ENCODE measurements at regions not wholly inside any gene's neighbourhood (a gene's known extent, or its start where the extent isn't known, plus 50 kb on each side); places are given as distances from the start of the nearest gene placed in this dataset.
A peak's percentile ranks its signal among the peaks of the same experiment; 100 is the strongest.

- Histone ChIP-seq H3K9ac (ENCODE audit: low read length) (peak overlapping the region; percentile 39; the same call in 1 of the 2 replicates), H3K9me3 (replicated peaks; ENCODE audit: insufficient read depth, low read length) (no peaks in the 10 kb centered on the region), H3K79me2 (ENCODE audit: low read length) (no peaks in the 10 kb centered on the region), H3F3A (ENCODE audit: insufficient read depth, low read length) (peaks cover 13% of the 10 kb centered on the region), H3K4me3 (ENCODE audit: low read length) (peak overlapping the region; percentile 48), H3K4me2 (ENCODE audit: low read depth, low read length) (peak overlapping the region; percentile 92), H3K4me1 (ENCODE audit: low read length) (peaks cover 22% of the 10 kb centered on the region), H2AFZ (ENCODE audit: low read length) (peak overlapping the region; percentile 63; the same call in 1 of the 2 replicates), H3K9me2 (replicated peaks; ENCODE audit: insufficient read depth, low read length) (no peaks in the 10 kb centered on the region), H4K20me1 (ENCODE audit: insufficient read depth, low read length) (no peaks in the 10 kb centered on the region), H3K36me3 (replicated peaks; ENCODE audit: insufficient read depth, low read length) (no peaks in the 10 kb centered on the region), H3K27ac (ENCODE audit: low read length) (peak overlapping the region; percentile 37; the same call in 1 of the 2 replicates), H3K27me3 (replicated peaks; ENCODE audit: insufficient read depth, low read length) (no peaks in the 10 kb centered on the region)
- TF ChIP-seq EZH2 (optimal IDR thresholded peaks at IDR 0.05; ENCODE audit: low read depth, low read length), result no peak
- peak; percentile 86 for TF ChIP-seq CTCF (IDR thresholded peaks at IDR 0.05; ENCODE audit: low read length)
- DNase-seq, result peak; percentile 76
These were observed 101.1 kb upstream of the DCD start for GRCh38 chr12:54749191-54749818.

DNA sequence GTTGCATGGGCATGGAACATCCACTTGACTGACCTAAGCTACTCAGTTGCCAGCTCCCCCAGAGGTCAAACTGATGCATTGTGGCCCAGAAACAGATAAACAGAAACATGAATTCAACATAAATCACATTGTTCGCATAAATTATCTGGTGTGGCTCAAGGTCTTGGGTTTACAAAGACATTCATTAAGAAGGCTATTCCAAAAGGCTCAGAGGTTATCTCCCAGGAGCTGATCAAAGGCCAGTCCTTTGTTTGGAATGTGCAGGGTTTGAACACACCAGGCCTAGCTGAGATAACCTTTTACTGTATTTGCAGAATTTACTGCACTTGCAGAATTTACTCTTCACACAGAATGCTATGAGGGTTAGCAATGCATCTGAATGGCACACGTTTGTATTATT lies 96.4 kb upstream of the DCD start:
- H3K9me3 ChIP-seq (replicated peaks; ENCODE audit: insufficient read depth, low read length), result no peaks in the 10 kb centered on the region
- no peaks in the 10 kb centered on the region for H3K27me3 ChIP-seq (replicated peaks; ENCODE audit: insufficient read depth, low read length)
- no peak for TF ChIP-seq EZH2phosphoT487 (IDR thresholded peaks at IDR 0.05; ENCODE audit: low read length)
- TF ChIP-seq EZH2 (optimal IDR thresholded peaks at IDR 0.05; ENCODE audit: low read depth, low read length), result no peak
- TF ChIP-seq CTCF (IDR thresholded peaks at IDR 0.05; ENCODE audit: low read length), result no peak
- no peaks in the 10 kb centered on the region for H3K9me2 ChIP-seq (replicated peaks; ENCODE audit: insufficient read depth, low read length)
- no peak for DNase-seq
- H2AFZ ChIP-seq (ENCODE audit: low read length), result no peak overlapping the region
- no peaks in the 10 kb centered on the region for H3K79me2 ChIP-seq (ENCODE audit: low read length)
- 0 out of 2 replicates have a peak, but pooled peaks cover under 1% of the 10 kb centered on the region for H3F3A ChIP-seq (ENCODE audit: insufficient read depth, low read length)
- no peak overlapping the region for H3K4me3 ChIP-seq (ENCODE audit: low read length)
- H3K27ac ChIP-seq (ENCODE audit: low read length), result no peak overlapping the region
- no peak overlapping the region for H3K4me2 ChIP-seq (ENCODE audit: low read depth, low read length)
- H4K20me1 ChIP-seq (ENCODE audit: insufficient read depth, low read length), result no peaks in the 10 kb centered on the region
- H3K4me1 ChIP-seq (ENCODE audit: low read length), result peaks cover 9% of the 10 kb centered on the region
- no peaks in the 10 kb centered on the region for H3K36me3 ChIP-seq (replicated peaks; ENCODE audit: insufficient read depth, low read length)
- H3K9ac ChIP-seq (ENCODE audit: low read length), result no peak overlapping the region

GRCh38 chr12:54740882-54741281 lies 92.7 kb upstream of the DCD start:
- H3K4me2 ChIP-seq (ENCODE audit: low read depth, low read length), result peak overlapping the region; percentile 1; the same call in 1 of the 2 replicates
- no peak for DNase-seq
- H3K9ac ChIP-seq (ENCODE audit: low read length), result no peak overlapping the region
- no peak overlapping the region for H2AFZ ChIP-seq (ENCODE audit: low read length)
- no peaks in the 10 kb centered on the region for H3K36me3 ChIP-seq (replicated peaks; ENCODE audit: insufficient read depth, low read length)
- H3F3A ChIP-seq (ENCODE audit: insufficient read depth, low read length), result no peaks in the 10 kb centered on the region
- no peaks in the 10 kb centered on the region for H3K27me3 ChIP-seq (replicated peaks; ENCODE audit: insufficient read depth, low read length)
- H3K9me3 ChIP-seq (replicated peaks; ENCODE audit: insufficient read depth, low read length), result no peaks in the 10 kb centered on the region
- no peaks in the 10 kb centered on the region for H3K9me2 ChIP-seq (replicated peaks; ENCODE audit: insufficient read depth, low read length)
- H3K4me1 ChIP-seq (ENCODE audit: low read length), result peaks cover 4% of the 10 kb centered on the region; the same call in 1 of the 2 replicates
- H4K20me1 ChIP-seq (ENCODE audit: insufficient read depth, low read length), result no peaks in the 10 kb centered on the region
- no peaks in the 10 kb centered on the region for H3K79me2 ChIP-seq (ENCODE audit: low read length)
- TF ChIP-seq EZH2phosphoT487 (IDR thresholded peaks at IDR 0.05; ENCODE audit: low read length), result no peak
- TF ChIP-seq CTCF (IDR thresholded peaks at IDR 0.05; ENCODE audit: low read length), result no peak
- no peak for TF ChIP-seq EZH2 (optimal IDR thresholded peaks at IDR 0.05; ENCODE audit: low read depth, low read length)
- no peak overlapping the region for H3K27ac ChIP-seq (ENCODE audit: low read length)
- H3K4me3 ChIP-seq (ENCODE audit: low read length), result no peak overlapping the region
